SW 1271 (cell line): ENCODE measurements at regions not wholly inside any gene's neighbourhood (a gene's known extent, or its start where the extent isn't known, plus 50 kb on each side); places are given as distances from the start of the nearest gene placed in this dataset.
A peak's percentile ranks its signal among the peaks of the same experiment; 100 is the strongest.
"Not testable (repeated sequence)": the region's sequence is repeated elsewhere in the genome, so short reads cannot be mapped to it uniquely, and the experiment has no call there.

Source experiments
- DNase-seq, 2 experiments: peaks; one replicate each; lab custom pipeline; 2025; lab: John Stamatoyannopoulos, UW

DNA sequence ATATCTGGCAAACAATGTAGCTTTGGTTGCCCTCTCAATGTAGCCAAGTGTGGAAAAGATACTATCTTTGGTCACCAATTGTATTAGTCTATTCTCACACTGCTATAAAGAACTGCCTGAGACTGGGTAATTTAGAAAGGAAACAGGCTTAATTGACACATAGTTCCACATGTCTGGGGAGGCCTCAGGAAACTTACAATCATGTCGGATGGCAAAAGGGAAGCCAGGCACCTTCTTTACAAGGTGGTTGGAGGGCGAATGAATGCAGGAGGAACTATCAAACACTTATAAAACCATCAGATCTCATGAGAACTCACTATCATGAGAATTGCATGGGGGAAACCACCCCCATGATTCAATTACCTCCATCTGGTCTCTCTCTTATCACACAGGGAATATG, 133.1 kb upstream of the TBCA start:
- DNase-seq: no peak

DNA sequence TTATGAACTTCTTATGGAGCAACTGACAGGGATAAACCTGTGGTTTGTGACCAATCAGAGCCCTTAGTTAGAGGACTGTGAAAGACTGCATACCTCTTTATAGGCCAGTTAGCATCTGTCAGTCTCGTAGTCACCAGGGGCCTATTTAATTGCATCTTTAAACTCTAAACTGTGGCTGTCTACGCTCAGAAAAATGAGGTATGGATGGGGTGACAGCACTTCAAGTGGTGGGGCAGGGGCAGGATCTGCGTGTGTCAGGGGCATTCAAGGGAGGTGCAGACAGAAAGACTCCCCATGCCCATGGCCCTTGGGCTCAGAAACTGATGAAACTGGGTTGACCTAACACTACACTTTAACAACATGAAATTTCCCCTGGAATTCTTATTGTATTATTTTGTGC, 132.6 kb upstream of the TBCA start:
- no peak for DNase-seq

DNA sequence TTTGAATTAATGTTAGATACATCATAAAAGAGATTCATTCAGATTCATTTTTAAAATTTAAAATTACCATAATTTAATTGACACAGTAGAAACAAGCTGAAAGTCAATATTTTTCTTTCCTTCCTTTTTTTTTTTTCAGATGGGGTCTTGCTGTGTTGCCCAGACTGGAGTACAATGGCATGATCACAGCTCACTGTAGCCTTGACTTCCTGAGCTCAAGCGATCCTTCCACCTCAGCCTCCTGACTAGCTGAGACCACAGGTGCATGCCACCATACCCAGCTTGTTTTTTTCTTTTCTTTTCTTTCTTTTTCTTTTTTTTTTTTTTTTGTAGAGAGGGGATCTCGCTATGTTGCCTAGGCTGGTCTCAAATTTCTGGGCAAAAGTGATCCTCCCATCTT, 131.6 kb upstream of the TBCA start:
- no peak for DNase-seq

DNA sequence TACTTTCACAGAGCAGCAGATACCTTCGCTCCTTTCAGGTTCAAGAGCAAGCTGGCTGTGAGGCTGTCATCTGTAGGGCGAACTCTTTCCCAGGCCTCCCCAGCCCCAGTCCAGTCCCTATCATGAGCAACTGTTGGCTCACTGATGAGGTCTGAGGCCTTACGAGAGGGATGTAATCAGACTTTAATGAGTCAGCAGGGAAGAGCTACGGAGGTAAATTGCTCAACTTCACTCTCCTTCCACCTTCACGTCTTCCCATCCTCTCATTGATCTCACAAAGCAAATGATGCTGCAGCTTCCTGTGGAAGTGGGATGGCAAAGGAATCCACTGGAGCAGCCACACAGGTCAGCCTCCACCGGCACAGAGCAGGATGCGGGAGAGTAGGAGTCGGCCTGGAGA, 130.7 kb upstream of the TBCA start:
- no peak for DNase-seq

DNA sequence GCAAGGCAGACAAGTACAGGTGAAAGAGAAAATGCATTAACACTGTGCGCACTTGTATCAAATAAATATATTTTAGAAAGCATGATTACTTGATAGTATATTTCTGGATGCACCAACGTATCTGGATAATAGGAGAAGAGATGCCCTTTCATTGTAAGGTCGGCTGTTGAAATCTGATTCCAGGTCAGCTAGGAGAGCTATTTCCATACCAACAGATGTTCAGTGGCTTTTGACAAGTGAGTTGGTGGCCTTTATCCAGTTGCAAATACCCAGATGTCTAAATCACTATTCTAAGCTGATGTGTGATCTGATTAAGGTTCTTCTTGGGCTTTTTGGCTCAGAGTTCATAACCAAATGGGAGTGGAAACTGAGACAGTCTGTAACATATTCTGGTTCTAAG, 128.2 kb upstream of the TBCA start:
- DNase-seq: no peak

DNA sequence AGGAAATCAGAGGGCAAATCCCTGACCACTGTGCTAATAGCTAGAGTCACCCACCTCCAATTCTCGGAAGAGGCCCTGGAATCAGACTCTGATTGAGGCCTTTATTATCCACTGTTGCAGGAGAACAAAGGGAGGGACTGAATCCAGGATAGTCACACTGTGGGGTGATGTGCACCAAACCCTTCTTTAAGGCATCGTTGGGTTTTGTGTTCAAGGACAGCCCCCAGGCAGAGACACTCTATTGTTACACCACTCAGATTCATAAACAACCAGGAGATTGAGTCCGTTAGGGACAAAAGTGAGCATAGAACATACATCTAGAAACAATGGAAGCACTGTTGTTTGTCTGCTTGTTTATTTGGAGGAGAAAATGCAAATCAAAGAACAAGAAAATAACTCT, 124.6 kb upstream of the TBCA start:
- DNase-seq: no peak

DNA sequence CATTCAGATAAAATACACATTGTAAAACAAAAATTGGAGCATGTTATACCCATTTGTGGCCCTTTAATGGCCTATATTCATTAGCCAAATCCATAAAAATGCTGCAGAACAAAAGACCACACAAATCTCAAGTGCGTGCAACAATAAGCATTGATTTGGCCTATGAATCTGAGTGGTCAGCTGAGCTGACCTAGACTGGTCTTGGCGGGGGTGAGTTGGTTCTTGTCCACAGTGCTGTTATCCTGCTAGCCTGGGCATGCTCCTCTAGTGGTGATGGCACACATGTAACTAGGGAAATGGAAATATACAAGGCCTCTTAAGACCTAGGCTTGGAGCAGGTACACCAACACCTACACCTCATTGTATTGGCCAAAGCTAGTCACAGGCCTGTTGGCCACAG, 122.2 kb upstream of the TBCA start:
- no peak for DNase-seq

DNA sequence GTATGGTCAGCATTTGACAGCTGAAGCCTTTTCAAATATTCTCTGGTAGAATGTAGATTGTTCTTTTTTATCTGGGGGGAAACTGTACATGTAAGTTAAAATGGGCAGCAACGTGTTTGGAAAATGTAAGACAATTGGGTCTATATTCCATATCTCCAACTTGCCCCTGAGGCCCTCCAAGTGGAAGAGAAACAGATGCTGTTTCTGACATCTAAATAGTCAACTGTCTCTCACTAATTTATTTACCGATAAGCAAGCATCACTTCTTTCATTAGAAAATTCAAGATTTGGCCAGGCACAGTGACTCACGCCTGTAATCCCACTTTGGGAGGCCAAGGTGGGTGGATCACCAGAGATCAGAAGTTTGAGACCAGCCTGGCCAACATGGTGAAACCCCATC, 120.2 kb upstream of the TBCA start:
- no peak for DNase-seq

DNA sequence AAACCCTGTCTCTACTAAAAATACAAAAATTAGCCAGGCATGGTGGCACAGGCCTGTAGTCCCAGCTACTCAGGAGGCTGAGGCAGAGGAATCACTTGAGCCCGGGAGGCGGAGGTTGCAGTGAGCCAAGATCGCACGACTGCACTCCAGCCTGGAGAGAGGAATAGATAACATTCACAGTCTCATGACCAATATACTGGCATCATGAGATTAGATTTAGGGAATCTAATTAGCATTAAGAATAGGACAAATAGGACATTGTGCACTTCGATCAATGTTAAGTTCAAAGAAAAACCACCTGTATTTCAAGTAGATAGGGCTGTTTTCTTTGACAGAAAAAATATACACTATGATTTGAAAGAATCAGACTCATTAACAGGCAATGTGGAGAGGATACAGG, 118.0 kb upstream of the TBCA start:
- not testable (repeated sequence) for DNase-seq

DNA sequence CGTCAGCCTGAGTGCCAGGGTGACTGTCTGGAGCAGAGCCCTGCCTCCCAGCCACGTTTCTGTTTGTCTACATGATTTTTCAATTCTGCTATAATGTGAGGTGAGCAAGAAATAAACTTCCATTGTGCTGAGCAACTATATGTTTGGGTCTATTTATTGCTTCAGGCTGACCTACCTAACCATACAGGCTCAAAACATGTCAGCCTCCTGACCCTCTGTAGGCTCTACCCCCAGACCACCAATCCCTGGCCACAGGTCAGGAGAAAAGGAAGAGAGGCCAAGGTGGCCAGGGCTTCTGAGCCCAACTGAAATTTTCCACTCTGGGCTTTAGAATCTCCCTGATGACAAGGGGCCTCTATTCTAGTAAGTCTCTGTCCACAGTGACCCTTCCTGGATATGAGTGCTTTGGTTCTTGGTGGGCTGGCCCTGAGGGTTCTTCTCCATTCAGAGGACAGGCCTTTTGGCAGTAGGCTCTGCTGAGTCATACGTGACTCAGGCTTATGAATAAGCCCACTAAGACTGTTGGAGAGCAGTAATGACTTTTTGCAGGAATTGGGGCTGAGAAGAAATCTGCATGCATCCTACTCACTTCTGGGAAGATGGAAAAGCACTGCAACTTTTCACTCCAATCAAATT, 117.2 kb upstream of the TBCA start:
- DNase-seq: peak; percentile 59 to 82

DNA sequence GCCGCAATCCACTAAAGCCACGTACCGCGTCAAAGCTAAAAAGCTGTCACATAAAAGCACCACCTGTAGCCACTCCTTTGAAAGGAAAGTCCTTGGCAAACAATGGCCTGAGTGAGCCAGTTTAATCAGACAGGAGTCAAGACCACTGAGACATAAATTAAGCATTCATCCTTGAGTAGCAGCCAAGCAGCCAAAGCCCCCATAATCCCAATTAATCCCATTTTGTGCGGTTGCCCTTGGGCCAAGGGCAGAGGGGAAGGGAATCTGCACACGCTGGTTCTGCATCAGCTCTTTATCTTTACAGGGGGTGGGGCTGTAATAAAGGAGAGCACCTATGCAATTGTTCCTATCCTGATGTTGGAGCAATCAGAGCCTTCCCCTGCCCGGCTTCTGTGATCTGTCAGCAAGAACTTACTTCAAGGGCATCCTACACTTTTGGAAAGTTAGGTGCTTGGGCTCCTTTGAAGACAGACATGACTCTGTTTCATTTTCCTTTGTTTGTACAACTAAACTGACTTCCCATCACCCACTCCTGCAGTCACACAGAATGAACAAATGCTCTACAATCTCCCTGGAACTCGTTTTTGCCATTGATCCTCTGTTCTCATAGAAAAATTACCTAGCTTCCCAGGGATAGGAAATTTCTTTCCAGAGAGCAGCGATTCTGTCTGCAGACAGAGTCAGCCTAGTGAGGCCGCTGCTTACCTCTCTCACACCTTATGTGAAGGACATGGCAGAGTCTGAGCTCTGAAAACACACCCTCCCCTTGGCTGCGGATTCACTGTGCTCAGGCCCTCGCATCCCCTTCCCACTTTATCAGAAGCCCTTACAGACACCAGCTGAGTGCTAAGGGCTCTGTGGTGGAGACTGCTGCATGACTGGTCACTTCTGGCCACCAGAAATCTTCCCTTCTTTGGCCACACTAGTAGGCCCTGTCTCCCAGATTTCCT, 116.2 kb upstream of the TBCA start:
- DNase-seq: no peak

DNA sequence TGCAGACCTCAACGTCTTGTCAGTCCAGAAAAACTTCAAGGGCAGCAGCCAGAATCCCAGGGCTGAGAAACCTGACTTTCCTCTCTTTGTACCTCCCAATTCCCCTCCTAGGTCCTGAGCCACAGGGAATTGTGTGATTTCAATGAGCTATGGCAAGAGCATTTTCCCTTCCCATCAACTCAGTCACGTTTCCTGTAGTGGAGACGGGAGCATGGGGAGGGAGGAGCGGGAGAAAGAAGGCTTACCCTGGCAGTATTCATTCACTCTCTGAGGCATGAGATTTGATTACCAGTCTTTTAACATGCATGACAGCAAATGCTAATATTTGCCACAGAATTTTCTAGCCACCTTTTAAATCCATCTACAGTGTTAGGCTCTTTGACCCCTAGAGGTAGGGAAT, 109.4 kb upstream of the TBCA start:
- DNase-seq: no peak

DNA sequence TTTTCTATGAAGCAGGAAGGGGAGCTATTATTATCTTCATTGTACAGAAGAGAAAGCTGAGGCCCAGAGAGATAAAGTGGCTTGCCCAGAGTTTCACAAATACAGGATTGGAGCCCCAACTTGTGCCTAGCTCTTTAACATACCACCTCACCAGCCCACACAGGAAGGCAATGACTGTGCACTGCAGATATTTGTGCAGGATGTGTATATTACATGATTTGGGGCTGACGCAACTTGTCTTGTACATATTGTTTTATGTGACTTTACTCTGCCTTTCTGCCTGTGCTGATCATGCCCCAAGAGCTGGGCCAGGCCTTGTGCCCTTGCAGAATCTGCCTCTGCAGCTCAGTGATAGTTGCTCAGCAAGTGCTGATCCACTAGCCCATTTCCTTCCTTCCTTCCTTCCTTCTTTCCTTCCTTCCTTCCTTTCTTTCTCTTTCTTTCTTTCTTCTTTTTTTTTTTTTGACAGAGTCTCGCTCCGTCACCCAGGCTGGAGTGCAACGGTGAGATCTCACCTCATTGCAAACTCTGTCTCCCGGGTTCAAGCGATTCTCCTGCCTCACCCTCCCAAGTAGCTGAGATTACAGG, 106.6 kb upstream of the TBCA start:
- no peak for DNase-seq

DNA sequence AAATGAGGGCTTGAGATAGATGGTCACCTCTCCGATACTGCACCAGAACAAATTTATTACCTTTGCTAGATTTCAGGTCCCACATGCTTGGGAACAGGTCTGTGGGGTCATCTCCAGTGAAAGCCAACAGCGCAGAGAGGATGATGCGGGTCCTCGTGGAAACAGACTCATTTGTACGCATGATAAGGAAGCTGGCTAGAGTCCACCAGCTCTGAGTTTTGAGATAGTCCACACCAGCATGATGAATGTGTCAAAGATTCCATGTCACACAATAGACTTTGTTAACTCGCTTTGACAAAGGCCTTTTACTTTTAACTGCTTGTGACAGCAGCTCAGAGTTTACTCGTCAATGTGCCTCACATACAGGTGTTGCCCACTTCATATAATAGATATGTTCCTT, 105.4 kb upstream of the TBCA start:
- no peak for DNase-seq

DNA sequence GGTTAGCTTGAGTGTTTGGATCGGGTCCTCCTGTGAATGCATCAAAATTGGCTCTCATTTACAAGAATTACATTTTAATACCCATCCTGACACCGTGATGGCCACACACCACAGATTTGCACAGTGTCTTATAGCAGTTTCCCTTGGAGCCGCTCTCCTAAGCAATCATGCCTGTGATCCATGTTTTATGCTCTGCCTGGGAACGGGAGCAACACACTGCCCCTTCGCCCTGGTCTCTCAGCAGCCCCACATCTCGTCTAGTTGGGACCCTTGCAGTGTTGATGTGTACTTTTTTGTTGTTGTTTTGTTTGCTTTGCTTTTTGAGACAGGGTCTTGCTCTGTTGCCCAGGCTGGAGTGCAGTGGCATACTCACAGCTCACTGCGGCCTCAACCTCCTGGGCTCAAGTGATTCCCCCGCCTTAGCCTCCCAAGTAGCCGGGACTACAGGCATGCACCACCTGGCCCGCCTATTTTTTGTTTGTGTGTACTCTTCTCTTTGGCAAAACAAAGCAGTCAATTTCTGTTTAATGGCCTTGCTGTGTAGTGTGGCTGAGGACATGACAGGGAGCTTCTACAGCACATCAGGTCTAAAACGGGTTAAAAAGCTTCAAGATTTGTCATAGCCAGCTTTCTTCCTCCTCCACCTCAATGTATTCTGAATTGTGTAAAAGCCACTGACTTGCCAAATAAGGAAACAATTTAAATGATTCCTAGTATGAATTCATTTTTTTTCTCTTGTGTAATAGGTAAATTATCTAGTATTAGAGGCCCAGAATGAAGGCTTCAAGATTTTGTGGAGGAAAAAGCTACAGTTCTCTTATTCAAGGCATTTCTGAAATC, 101.6 kb upstream of the TBCA start:
- no peak for DNase-seq

DNA sequence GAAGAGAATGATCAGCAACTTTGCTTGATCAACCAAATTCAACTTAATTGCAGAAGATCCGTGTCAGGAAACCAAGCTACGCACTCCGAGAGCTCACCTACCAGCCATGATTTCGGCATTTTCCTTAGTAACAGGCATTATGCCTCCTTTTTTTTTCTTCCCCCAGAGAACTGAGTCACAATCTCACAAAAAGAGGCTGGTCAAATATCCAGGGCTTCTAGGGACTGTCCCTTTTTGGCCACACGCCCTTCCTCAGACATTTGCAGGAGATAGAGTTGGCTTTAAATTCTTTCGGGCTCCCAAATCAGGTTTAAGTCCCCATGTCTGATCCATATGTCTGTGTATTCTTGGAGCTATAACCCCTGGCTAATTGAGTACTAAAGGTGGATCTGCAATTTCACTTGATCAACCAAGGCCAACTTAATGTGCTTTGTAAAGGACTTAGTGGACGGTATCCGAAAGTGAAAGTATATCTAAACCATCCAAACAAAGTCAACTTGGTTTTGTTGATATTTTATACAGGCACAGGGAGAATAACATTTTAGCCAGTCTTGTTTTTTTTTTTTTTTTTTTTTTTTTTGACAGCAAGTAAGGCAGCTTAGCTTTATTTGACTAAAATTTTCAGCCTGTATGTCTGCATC, 100.8 kb upstream of the TBCA start:
- DNase-seq: no peak

DNA sequence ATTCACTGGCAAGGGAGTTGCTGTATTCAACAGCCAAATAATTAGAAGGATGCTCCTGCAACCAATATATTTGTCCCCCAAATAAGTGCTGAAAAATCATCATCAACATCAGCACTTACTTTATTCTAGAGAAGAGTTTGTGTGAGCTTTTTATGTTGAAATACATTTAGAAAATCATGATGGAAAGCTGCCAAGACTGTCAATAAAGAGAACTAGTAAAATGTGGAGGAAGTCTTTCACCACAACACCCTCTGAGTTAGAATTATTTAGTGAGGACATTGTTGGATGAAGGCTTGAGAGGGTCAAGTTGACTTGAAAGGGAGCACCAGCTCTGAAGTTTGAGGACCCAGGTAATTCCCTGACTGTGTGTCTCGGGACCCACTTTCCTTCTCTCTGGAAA, 100.2 kb upstream of the TBCA start:
- DNase-seq: no peak

DNA sequence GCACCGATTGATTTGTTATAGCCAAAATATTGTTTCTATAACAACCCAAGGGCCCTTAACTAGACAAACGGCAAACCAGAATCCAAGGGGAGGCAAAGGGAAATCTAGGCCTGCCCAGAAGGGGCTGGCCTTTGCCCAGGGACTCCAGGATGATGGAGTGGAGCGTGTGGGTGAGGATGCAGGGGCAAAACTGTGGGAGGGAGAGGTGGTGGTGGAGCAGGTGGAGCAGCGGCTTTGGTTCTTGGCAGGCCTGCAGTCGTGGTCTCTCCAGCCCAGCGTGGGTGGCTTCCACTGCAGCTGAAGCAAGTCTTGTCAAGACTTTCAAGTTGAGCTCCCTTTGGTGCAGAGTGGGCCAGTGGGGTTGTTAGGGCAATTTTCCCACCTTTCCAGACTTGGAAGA, 98.6 kb upstream of the TBCA start:
- DNase-seq: no peak

DNA sequence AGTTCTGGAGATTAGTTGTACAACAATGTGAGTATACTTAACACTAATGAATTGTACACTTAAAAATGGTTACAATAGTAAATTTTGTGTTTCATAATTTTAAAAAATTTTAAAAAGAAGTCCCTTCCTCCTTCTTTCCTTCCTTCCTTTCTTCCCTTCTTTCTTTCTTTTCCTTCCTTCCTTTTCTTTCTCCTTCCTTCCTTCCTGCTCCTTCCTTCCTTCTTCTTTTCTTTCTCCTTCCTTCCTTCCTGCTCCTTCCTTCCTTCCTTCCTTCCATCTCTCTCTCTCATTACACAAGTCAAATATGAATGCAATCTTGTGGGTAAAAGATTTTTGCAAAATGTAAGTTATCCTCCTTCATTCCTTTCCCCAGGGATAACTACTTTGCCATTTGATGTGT, 97.1 kb upstream of the TBCA start:
- no peak for DNase-seq

DNA sequence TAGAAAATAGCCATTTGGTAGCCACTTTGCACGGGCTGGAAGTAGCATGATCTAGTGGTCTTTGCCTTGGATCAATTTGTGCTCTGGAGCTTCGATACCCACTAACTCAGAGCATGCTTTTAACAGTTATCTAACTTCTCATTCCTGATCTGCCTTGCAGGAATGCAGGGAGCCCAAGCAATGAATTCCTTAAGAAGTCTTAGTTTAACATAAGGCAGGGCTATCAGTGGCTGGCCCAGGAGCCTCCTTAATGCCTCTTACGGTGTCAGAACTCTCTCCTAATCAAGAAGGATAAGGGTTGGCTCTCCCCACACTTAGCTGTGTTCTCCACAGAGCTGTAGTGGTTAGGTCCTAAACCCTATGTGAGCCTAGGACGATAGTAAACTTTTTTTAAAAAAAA, 95.8 kb upstream of the TBCA start:
- DNase-seq: no peak

DNA sequence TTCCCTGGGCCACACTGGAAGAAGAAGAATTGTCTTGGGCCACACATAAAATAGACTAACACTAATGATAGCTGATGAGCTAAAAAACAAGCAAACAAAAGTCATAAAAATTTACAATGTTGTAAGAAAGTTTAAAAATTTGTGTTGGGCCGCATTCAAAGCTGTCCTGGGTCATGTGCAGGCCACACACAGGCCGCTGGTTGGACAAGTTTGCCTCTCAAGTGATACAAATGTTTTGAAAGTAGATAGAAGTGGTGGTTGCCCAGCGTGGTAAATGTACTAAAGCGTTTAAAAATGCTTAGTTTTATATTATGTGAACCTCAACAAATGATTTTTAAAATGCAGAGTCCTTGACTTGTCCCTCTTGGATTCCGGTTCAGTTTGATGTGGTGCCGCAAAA, 94.9 kb upstream of the TBCA start:
- DNase-seq: no peak
